ENCODE measurements at regions not wholly inside any gene's neighbourhood (a gene's known extent, or its start where the extent isn't known, plus 50 kb on each side); places are given as distances from the start of the nearest gene placed in this dataset.

GRCh38 chr5:174542037-174542436 is 182.3 kb upstream of the MSX2 start:
- ChIA-PET CTCF (ENCODE audit: unreplicated experiment) (no interaction called here), POLR2A (no interaction called here)
- BruUV-seq (replicated peaks): no TSS peak
- Histone ChIP-seq H3K36me3 (ENCODE audit: insufficient read depth, low read length) (no peaks in the 10 kb centered on the region), H3K4me1 (ENCODE audit: insufficient read depth, low read length, poor library complexity, severe bottlenecking) (no peaks in the 10 kb centered on the region), H2AFZ (ENCODE audit: low read length) (no peak overlapping the region), H3K9me3 (ENCODE audit: low read length) (no peaks in the 10 kb centered on the region), H4K20me1 (ENCODE audit: insufficient read depth, low read length) (no peaks in the 10 kb centered on the region), H3K9me2 (ENCODE audit: insufficient read depth, low read length) (no peaks in the 10 kb centered on the region), H3K4me2 (ENCODE audit: low read length) (no peak overlapping the region), H3K27ac (ENCODE audit: low read depth, low read length, poor library complexity, severe bottlenecking) (no peak overlapping the region), H3K4me3 (ENCODE audit: low read depth, low read length, poor library complexity, severe bottlenecking) (no peak overlapping the region), H3K79me2 (ENCODE audit: insufficient read depth, low read depth, low read length) (no peaks in the 10 kb centered on the region)
- no peak for DNase-seq (ENCODE audit: low spot score)
- TF ChIP-seq CTCF (conservative IDR thresholded peaks at IDR 0.05; ENCODE audit: low read length): no peak
- no peak for TF ChIP-seq EZH2phosphoT487 (IDR thresholded peaks at IDR 0.05; ENCODE audit: borderline replicate concordance, low read depth, low read length)
- intact Hi-C loops (cut with micrococcal nuclease; ENCODE audit: unreplicated experiment): no loop called here

- no peaks in the 10 kb centered on the region for H3K9me2 ChIP-seq (ENCODE audit: insufficient read depth, low read length)
- no peaks in the 10 kb centered on the region for H3K36me3 ChIP-seq (ENCODE audit: insufficient read depth, low read length)
- no peaks in the 10 kb centered on the region for H3K79me2 ChIP-seq (ENCODE audit: insufficient read depth, low read depth, low read length)
- POLR2A ChIA-PET: interaction anchor here (0.7 to 1.0 kb wide), 2 partner anchors 11 to 561 kb away, joined by 3 read pairs; no protein-coding TSS in a partner anchor
- no peak overlapping the region for H3K27ac ChIP-seq (ENCODE audit: low read depth, low read length, poor library complexity, severe bottlenecking)
- no peaks in the 10 kb centered on the region for H3K4me1 ChIP-seq (ENCODE audit: insufficient read depth, low read length, poor library complexity, severe bottlenecking)
- TF ChIP-seq CTCF (conservative IDR thresholded peaks at IDR 0.05; ENCODE audit: low read length): no peak
- no peak for TF ChIP-seq EZH2phosphoT487 (IDR thresholded peaks at IDR 0.05; ENCODE audit: borderline replicate concordance, low read depth, low read length)
- H3K4me2 ChIP-seq (ENCODE audit: low read length): no peak overlapping the region
- H3K9me3 ChIP-seq (ENCODE audit: low read length): no peaks in the 10 kb centered on the region
- H2AFZ ChIP-seq (ENCODE audit: low read length): no peak overlapping the region
- DNase-seq (ENCODE audit: low spot score): no peak
- H4K20me1 ChIP-seq (ENCODE audit: insufficient read depth, low read length): no peaks in the 10 kb centered on the region
- no peak overlapping the region for H3K4me3 ChIP-seq (ENCODE audit: low read depth, low read length, poor library complexity, severe bottlenecking)
- CTCF ChIA-PET (ENCODE audit: unreplicated experiment): no interaction called here
- no TSS peak for BruUV-seq (replicated peaks)
- intact Hi-C loops (cut with micrococcal nuclease; ENCODE audit: unreplicated experiment): no loop called here
These were observed 181.9 kb upstream of the MSX2 start for GRCh38 chr5:174542471-174542870.

GRCh38 chr5:174545926-174546325 is 178.5 kb upstream of the MSX2 start:
- ChIA-PET CTCF (ENCODE audit: unreplicated experiment) (no interaction called here), POLR2A (no interaction called here)
- no peaks in the 10 kb centered on the region for H3K36me3 ChIP-seq (ENCODE audit: insufficient read depth, low read length)
- H3K4me1 ChIP-seq (ENCODE audit: insufficient read depth, low read length, poor library complexity, severe bottlenecking): no peaks in the 10 kb centered on the region
- no peaks in the 10 kb centered on the region for H3K9me2 ChIP-seq (ENCODE audit: insufficient read depth, low read length)
- H3K79me2 ChIP-seq (ENCODE audit: insufficient read depth, low read depth, low read length): no peaks in the 10 kb centered on the region
- no peak for TF ChIP-seq CTCF (conservative IDR thresholded peaks at IDR 0.05; ENCODE audit: low read length)
- TF ChIP-seq EZH2phosphoT487 (IDR thresholded peaks at IDR 0.05; ENCODE audit: borderline replicate concordance, low read depth, low read length): no peak
- DNase-seq (ENCODE audit: low spot score): no peak
- intact Hi-C loops (cut with micrococcal nuclease; ENCODE audit: unreplicated experiment): no loop called here
- H3K4me2 ChIP-seq (ENCODE audit: low read length): no peak overlapping the region
- no TSS peak for BruUV-seq (replicated peaks)
- H3K27ac ChIP-seq (ENCODE audit: low read depth, low read length, poor library complexity, severe bottlenecking): no peak overlapping the region
- no peak overlapping the region for H3K4me3 ChIP-seq (ENCODE audit: low read depth, low read length, poor library complexity, severe bottlenecking)
- H3K9me3 ChIP-seq (ENCODE audit: low read length): no peaks in the 10 kb centered on the region
- no peak overlapping the region for H2AFZ ChIP-seq (ENCODE audit: low read length)
- H4K20me1 ChIP-seq (ENCODE audit: insufficient read depth, low read length): no peaks in the 10 kb centered on the region

Measured in OCI-LY7 (cell line).